Amniotic epithelial cell (primary cell): ENCODE measurements at regions not wholly inside any gene's neighbourhood (a gene's known extent, or its start where the extent isn't known, plus 50 kb on each side); places are given as distances from the start of the nearest gene placed in this dataset.

Experiments
- DNase-seq: peaks from one replicate; pipeline ENCODE4 v3.0.0-alpha.2; 2010; ENCODE audit warnings: low read depth

GRCh38 chr2:28694364-28694763, 57.3 kb upstream of the PPP1CB start:
- no peak for DNase-seq

DNA sequence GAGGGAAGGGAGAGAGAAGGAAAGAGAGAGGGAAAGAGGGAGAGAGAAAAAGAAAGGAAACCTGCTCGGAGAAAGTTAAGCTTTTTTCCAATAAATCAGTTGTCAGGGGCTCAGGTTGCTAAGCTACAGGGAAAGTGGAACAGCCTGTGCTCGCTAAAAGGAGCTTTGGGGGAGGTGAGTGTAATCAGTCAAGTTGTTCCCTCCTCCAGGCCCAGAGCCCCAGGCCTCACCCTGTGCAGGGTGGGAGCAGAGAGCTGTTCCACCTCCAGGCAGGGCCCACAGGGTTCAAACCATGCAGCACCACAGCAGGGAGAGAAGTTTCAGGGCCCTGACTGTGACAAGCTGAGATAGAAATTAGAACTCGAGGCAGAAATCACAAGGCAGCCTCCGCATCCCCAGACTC, 56.4 kb upstream of the PPP1CB start:
- DNase-seq = peak; percentile 84

DNA sequence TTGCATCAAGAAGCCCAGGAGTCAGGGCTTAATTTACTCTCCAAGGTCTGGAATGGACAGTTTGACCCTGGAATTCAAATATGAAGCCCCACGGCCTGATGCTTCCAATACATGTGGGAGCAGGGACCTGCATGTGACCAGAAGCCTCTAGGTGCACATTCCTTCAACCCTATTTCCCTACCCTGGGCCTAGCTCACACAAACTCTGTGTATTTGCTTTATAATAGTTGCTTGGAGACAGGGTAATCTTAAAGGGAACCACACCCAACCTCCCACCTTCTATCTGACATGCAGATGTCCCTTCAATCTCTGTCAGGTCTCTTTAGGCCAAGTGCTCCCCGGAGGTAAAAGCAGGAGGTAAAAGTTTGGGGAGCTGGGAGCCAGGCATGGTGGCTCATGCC, 55.4 kb upstream of the PPP1CB start:
- DNase-seq = no peak

GRCh38 chr2:28697602-28698149, 54.0 kb upstream of the PPP1CB start:
- DNase-seq = no peak

GRCh38 chr2:28698545-28698944, 53.1 kb upstream of the PPP1CB start:
- DNase-seq = no peak
